ENCODE measurements at regions not wholly inside any gene's neighbourhood (a gene's known extent, or its start where the extent isn't known, plus 50 kb on each side); places are given as distances from the start of the nearest gene placed in this dataset.

- Histone ChIP-seq H3K36me3 (ENCODE audit: control insufficient read depth, insufficient read depth, low read length) (no peaks in the 10 kb centered on the region), H3K4me3 (replicated peaks; ENCODE audit: low read depth, low read length) (no peak overlapping the region), H3K27me3 (replicated peaks; ENCODE audit: control insufficient read depth, insufficient read depth, low read length) (no peaks in the 10 kb centered on the region)
- no peak for DNase-seq (ENCODE audit: extremely low read depth, insufficient read length)
- no peak for TF ChIP-seq CTCF (IDR thresholded peaks at IDR 0.05; ENCODE audit: insufficient read depth, low read length, poor library complexity, severe bottlenecking)
Observed at GRCh38 chr2:208708486-208708885, 301.9 kb downstream of the PTH2R start.

- no peak for DNase-seq (ENCODE audit: extremely low read depth, insufficient read length)
- H3K36me3 ChIP-seq (ENCODE audit: control insufficient read depth, insufficient read depth, low read length): no peaks in the 10 kb centered on the region
- TF ChIP-seq CTCF (IDR thresholded peaks at IDR 0.05; ENCODE audit: insufficient read depth, low read length, poor library complexity, severe bottlenecking): no peak
- H3K27me3 ChIP-seq (replicated peaks; ENCODE audit: control insufficient read depth, insufficient read depth, low read length): no peaks in the 10 kb centered on the region
- H3K4me3 ChIP-seq (replicated peaks; ENCODE audit: low read depth, low read length): no peak overlapping the region
Observed at GRCh38 chr2:208711598-208711997, 305.0 kb downstream of the PTH2R start.

GRCh38 chr2:208713066-208713745, 306.6 kb downstream of the PTH2R start:
- DNase-seq (ENCODE audit: extremely low read depth, insufficient read length): no peak
- no peaks in the 10 kb centered on the region for H3K27me3 ChIP-seq (replicated peaks; ENCODE audit: control insufficient read depth, insufficient read depth, low read length)
- TF ChIP-seq CTCF (IDR thresholded peaks at IDR 0.05; ENCODE audit: insufficient read depth, low read length, poor library complexity, severe bottlenecking): no peak
- H3K36me3 ChIP-seq (ENCODE audit: control insufficient read depth, insufficient read depth, low read length): no peaks in the 10 kb centered on the region
- no peak overlapping the region for H3K4me3 ChIP-seq (replicated peaks; ENCODE audit: low read depth, low read length)

GRCh38 chr2:208718828-208719227, 312.2 kb downstream of the PTH2R start:
- DNase-seq (ENCODE audit: extremely low read depth, insufficient read length): no peak
- Histone ChIP-seq H3K27me3 (replicated peaks; ENCODE audit: control insufficient read depth, insufficient read depth, low read length) (no peaks in the 10 kb centered on the region), H3K4me3 (replicated peaks; ENCODE audit: low read depth, low read length) (no peak overlapping the region), H3K36me3 (ENCODE audit: control insufficient read depth, insufficient read depth, low read length) (no peaks in the 10 kb centered on the region)
- no peak for TF ChIP-seq CTCF (IDR thresholded peaks at IDR 0.05; ENCODE audit: insufficient read depth, low read length, poor library complexity, severe bottlenecking)

- no peak overlapping the region for H3K4me3 ChIP-seq (replicated peaks; ENCODE audit: low read depth, low read length)
- no peaks in the 10 kb centered on the region for H3K36me3 ChIP-seq (ENCODE audit: control insufficient read depth, insufficient read depth, low read length)
- DNase-seq (ENCODE audit: extremely low read depth, insufficient read length): no peak
- no peaks in the 10 kb centered on the region for H3K27me3 ChIP-seq (replicated peaks; ENCODE audit: control insufficient read depth, insufficient read depth, low read length)
- no peak for TF ChIP-seq CTCF (IDR thresholded peaks at IDR 0.05; ENCODE audit: insufficient read depth, low read length, poor library complexity, severe bottlenecking)
Observed at GRCh38 chr2:208722731-208723130, 316.1 kb downstream of the PTH2R start.

- H3K4me3 ChIP-seq (replicated peaks; ENCODE audit: low read depth, low read length): no peak overlapping the region
- H3K36me3 ChIP-seq (ENCODE audit: control insufficient read depth, insufficient read depth, low read length): no peaks in the 10 kb centered on the region
- H3K27me3 ChIP-seq (replicated peaks; ENCODE audit: control insufficient read depth, insufficient read depth, low read length): no peaks in the 10 kb centered on the region
- no peak for DNase-seq (ENCODE audit: extremely low read depth, insufficient read length)
- no peak for TF ChIP-seq CTCF (IDR thresholded peaks at IDR 0.05; ENCODE audit: insufficient read depth, low read length, poor library complexity, severe bottlenecking)
Observed at GRCh38 chr2:208725280-208725679, 318.7 kb downstream of the PTH2R start.
